Gastroesophageal sphincter (tissue), 4 donors: ENCODE measurements at regions not wholly inside any gene's neighbourhood (a gene's known extent, or its start where the extent isn't known, plus 50 kb on each side); places are given as distances from the start of the nearest gene placed in this dataset.

Experiments
- ATAC-seq: fragments of 150-250 bp; one replicate; pipeline ENCODE4 v1.9.1; 2016; ENCODE audit warnings: mild to moderate bottlenecking, moderate library complexity
- H3K27ac ChIP-seq, 4 donors: fragments of 200-600 bp; sonication (generic) in 3 of 4; 1 replicate in 3 of 4; 2 replicates in 1 of 4; pipeline ENCODE4 v1.5.1; 2016 to 2019
- H3K27me3 ChIP-seq: fragments of 200-600 bp; sonication (generic); one replicate; pipeline ENCODE4 v1.5.1; 2019
- H3K36me3 ChIP-seq, 2 donors: fragments of 200-600 bp; sonication (generic); one replicate each; pipeline ENCODE4 v1.5.1; 2019; ENCODE audit warnings: control low read depth in 1 of 2
- H3K4me1 ChIP-seq, 3 donors: fragments of 200-600 bp; sonication (generic); 1 replicate in 2 of 3; 2 replicates in 1 of 3; pipeline ENCODE4 v1.5.1; 2016 to 2019; ENCODE audit warnings: control low read depth in 2 of 3
- H3K4me3 ChIP-seq, 2 donors: fragments of 200-600 bp; sonication (generic); one replicate each; pipeline ENCODE4 v1.5.1; 2019; ENCODE audit warnings: mild to moderate bottlenecking in 1 of 2, moderate library complexity in 1 of 2
- H3K9me3 ChIP-seq, 3 donors: fragments of 200-600 bp; sonication (generic); one replicate each; pipeline ENCODE4 v1.5.1; 2017 to 2019; ENCODE audit warnings: control low read depth in 2 of 3
- CTCF ChIP-seq, 4 experiments: fragments of 200-600 bp in 2 of 4; fragments of 450-650 bp in 2 of 4; sonication (generic) in 1 of 4; IDR thresholded peaks; one replicate each; pipeline ENCODE4 v1.5.1; 2017 to 2019; ENCODE audit warnings: antibody characterized with exemption in 4 of 4, mild to moderate bottlenecking in 2 of 4, moderate library complexity in 2 of 4
- EP300 ChIP-seq: sonication (generic); formaldehyde crosslinking; IDR thresholded peaks from one replicate; pipeline ENCODE4 v1.6.1; 2017; ENCODE audit warnings: antibody characterized with exemption, mild to moderate bottlenecking
- POLR2A ChIP-seq, 2 donors: fragments of 450-650 bp; IDR thresholded peaks; one replicate each; pipeline ENCODE4 v1.6.1; 2017; ENCODE audit warnings: antibody characterized with exemption in 2 of 2, mild to moderate bottlenecking in 2 of 2, moderate library complexity in 1 of 2
- POLR2AphosphoS5 ChIP-seq: sonication (generic); formaldehyde crosslinking; IDR thresholded peaks from one replicate; pipeline ENCODE4 v1.6.1; 2017; ENCODE audit warnings: antibody characterized with exemption
- whole genome bisulfite sequencing, 2 donors: methylation state at CpG; one replicate each; pipeline ENCODE4 v1.1.5; 2018; ENCODE audit warnings: low coverage in 1 of 2; 5-methylcytosine and 5-hydroxymethylcytosine counted together

- TF ChIP-seq EP300 (no peak), POLR2A (IDR thresholded peaks at IDR 0.05) (no peak), POLR2AphosphoS5 (no peak), CTCF (IDR thresholded peaks at IDR 0.05) (no peak)
- 63 to 83% methylated on average over 1 to 3 of the region's 7 CpGs for WGBS, 2 donors
- no peak overlapping the region for H3K27ac ChIP-seq
- no peaks in the 10 kb centered on the region for H3K27me3 ChIP-seq
- no peak overlapping the region for H3K4me3 ChIP-seq
- H3K36me3 ChIP-seq: no peaks in the 10 kb centered on the region
- no peak for ATAC-seq
- H3K4me1 ChIP-seq: no peaks in the 10 kb centered on the region
- peaks cover 0 to 19% (median 0%) of the 10 kb centered on the region in 3 donors for H3K9me3 ChIP-seq
These were observed 127.9 kb downstream of the URB2 start for GRCh38 chr1:229753764-229754551.

GRCh38 chr1:229756666-229757065 is 130.6 kb downstream of the URB2 start:
- Histone ChIP-seq H3K4me3 (no peak overlapping the region), H3K27me3 (no peaks in the 10 kb centered on the region), H3K9me3 (peaks cover 0 to 19% (median 0%) of the 10 kb centered on the region in 3 donors), H3K36me3 (no peaks in the 10 kb centered on the region), H3K27ac (no peak overlapping the region), H3K4me1 (no peaks in the 10 kb centered on the region)
- no peak for TF ChIP-seq CTCF (IDR thresholded peaks at IDR 0.05)
- TF ChIP-seq POLR2A (IDR thresholded peaks at IDR 0.05): no peak
- no peak for TF ChIP-seq POLR2AphosphoS5
- no peak for TF ChIP-seq EP300
- WGBS, 2 donors: 50 to 57% methylated on average over 2 to 3 of the region's 4 CpGs
- no peak for ATAC-seq

GRCh38 chr1:229757226-229757625 is 131.2 kb downstream of the URB2 start:
- H3K4me1 ChIP-seq: no peaks in the 10 kb centered on the region
- no peak for ATAC-seq
- no peak overlapping the region for H3K4me3 ChIP-seq

GRCh38 chr1:229758101-229759036 is 132.3 kb downstream of the URB2 start:
- ATAC-seq: no peak
- no peaks in the 10 kb centered on the region for H3K27me3 ChIP-seq
- TF ChIP-seq POLR2A (IDR thresholded peaks at IDR 0.05) (no peak), EP300 (no peak), POLR2AphosphoS5 (no peak), CTCF (IDR thresholded peaks at IDR 0.05) (no peak)
- no peaks in the 10 kb centered on the region for H3K36me3 ChIP-seq
- no peak overlapping the region for H3K27ac ChIP-seq
- H3K4me3 ChIP-seq: no peak overlapping the region
- no peaks in the 10 kb centered on the region for H3K4me1 ChIP-seq
- WGBS, 2 donors: 85 to 86% methylated on average over 4 to 12 of the region's 15 CpGs
- H3K9me3 ChIP-seq: peaks cover 0 to 19% (median 0%) of the 10 kb centered on the region in 3 donors

More at GRCh38 chr1:229757226-229757625, 131.2 kb downstream of the URB2 start:
- no peaks in the 10 kb centered on the region for H3K36me3 ChIP-seq
- TF ChIP-seq POLR2A (IDR thresholded peaks at IDR 0.05) (no peak), EP300 (no peak), CTCF (IDR thresholded peaks at IDR 0.05) (no peak), POLR2AphosphoS5 (no peak)
- peaks cover 0 to 19% (median 0%) of the 10 kb centered on the region in 3 donors for H3K9me3 ChIP-seq
- no peak overlapping the region for H3K27ac ChIP-seq
- no peaks in the 10 kb centered on the region for H3K27me3 ChIP-seq
